Neural cell (in vitro differentiated cells): ENCODE measurements at regions not wholly inside any gene's neighbourhood (a gene's known extent, or its start where the extent isn't known, plus 50 kb on each side); places are given as distances from the start of the nearest gene placed in this dataset.

Experiments
- H2AFZ ChIP-seq: fragments of 200-600, 300-800 bp; sonication (generic), shearing (Covaris generic); 2 replicates; pipeline ENCODE4 v1.6.0; 2014; ENCODE audit warnings: low read depth, mild to moderate bottlenecking, antibody characterized with exemption, low read length, moderate library complexity
- H3F3A ChIP-seq: fragments of 200-600 bp; shearing (Covaris generic); 2 replicates; pipeline ENCODE4 v1.6.1; 2016; ENCODE audit warnings: mild to moderate bottlenecking, moderate library complexity, mixed read lengths, antibody characterized with exemption, low read length; ENCODE audit not compliant: insufficient read depth, poor library complexity, severe bottlenecking
- H3K27ac ChIP-seq: fragments of 200-600, 300-800 bp; sonication (generic), shearing (Covaris generic); 2 replicates; pipeline ENCODE4 v1.5.1; 2014; ENCODE audit warnings: mild to moderate bottlenecking, low read length, moderate library complexity
- H3K27me3 ChIP-seq: fragments of 300-800, 200-600 bp; sonication (generic), shearing (Covaris generic); 2 replicates; pipeline ENCODE4 v1.6.0; 2014; ENCODE audit warnings: mild to moderate bottlenecking, low read depth, low read length, moderate library complexity; ENCODE audit not compliant: insufficient read depth
- H3K36me3 ChIP-seq: fragments of 300-800, 200-600 bp; sonication (generic), shearing (Covaris generic); 2 replicates; pipeline ENCODE4 v1.5.1; 2014; ENCODE audit warnings: mild to moderate bottlenecking, antibody characterized with exemption, low read length, moderate library complexity; ENCODE audit not compliant: insufficient read depth
- H3K4me2 ChIP-seq: fragments of 300-800, 200-600 bp; sonication (generic), shearing (Covaris generic); 2 replicates; pipeline ENCODE4 v1.6.0; 2014; ENCODE audit warnings: mild to moderate bottlenecking, low read length
- H3K4me3 ChIP-seq: fragments of 300-800, 200-600 bp; sonication (generic), shearing (Covaris generic); 2 replicates; pipeline ENCODE4 v1.5.1; 2014; ENCODE audit warnings: mild to moderate bottlenecking, low read length, moderate library complexity
- H3K79me2 ChIP-seq: fragments of 200-600 bp; shearing (Covaris generic); replicated peaks from 2 replicates; pipeline ENCODE4 v1.6.0; 2014; ENCODE audit warnings: mild to moderate bottlenecking, low read length, moderate library complexity; ENCODE audit not compliant: insufficient read depth
- H3K9ac ChIP-seq: fragments of 300-800, 200-600 bp; sonication (generic), shearing (Covaris generic); 2 replicates; pipeline ENCODE4 v1.6.1; 2016; ENCODE audit warnings: mild to moderate bottlenecking, low read length, mixed read lengths
- H3K9me2 ChIP-seq: fragments of 200-600 bp; shearing (Covaris generic); 2 replicates; pipeline ENCODE4 v1.6.1; 2016; ENCODE audit warnings: mild to moderate bottlenecking, low read length, mixed read lengths; ENCODE audit not compliant: insufficient read depth
- H3K9me3 ChIP-seq: fragments of 200-600, 300-800 bp; sonication (generic), shearing (Covaris generic); 2 replicates; pipeline ENCODE4 v1.6.1; 2016; ENCODE audit warnings: mild to moderate bottlenecking, mixed run types, low read length, moderate library complexity, mixed read lengths
- H4K20me1 ChIP-seq: fragments of 200-600 bp; shearing (Covaris generic); 2 replicates; pipeline ENCODE4 v1.6.1; 2016; ENCODE audit warnings: mild to moderate bottlenecking, mixed run types; ENCODE audit not compliant: insufficient read depth
- EP300 ChIP-seq: fragments of 450-650 bp; conservative IDR thresholded peaks from 2 replicates; pipeline ENCODE4 v1.6.1; 2014; ENCODE audit warnings: antibody characterized with exemption, mild to moderate bottlenecking, moderate library complexity; ENCODE audit not compliant: poor library complexity, severe bottlenecking
- EZH2 ChIP-seq: fragments of 200-600, 300-800 bp; shearing (Covaris generic), sonication (generic); IDR thresholded peaks from 2 replicates; pipeline ENCODE4 v1.6.1; 2014; ENCODE audit warnings: antibody characterized with exemption, low read length, borderline replicate concordance, mild to moderate bottlenecking; ENCODE audit not compliant: insufficient read depth, poor library complexity, severe bottlenecking
- MXI1 ChIP-seq: fragments of 450-650 bp; conservative IDR thresholded peaks from 2 replicates; pipeline ENCODE4 v1.6.1; 2014; ENCODE audit warnings: antibody characterized with exemption, mild to moderate bottlenecking; ENCODE audit not compliant: poor library complexity, severe bottlenecking
- POLR2AphosphoS5 ChIP-seq: IDR thresholded peaks from 2 replicates; pipeline ENCODE4 v1.6.1; 2012
- RAD21 ChIP-seq: fragments of 450-650 bp; conservative IDR thresholded peaks from 2 replicates; pipeline ENCODE4 v1.6.1; 2014; ENCODE audit warnings: antibody characterized with exemption, mild to moderate bottlenecking, moderate library complexity
- SMC3 ChIP-seq: fragments of 450-650 bp; conservative IDR thresholded peaks from 2 replicates; pipeline ENCODE4 v1.6.1; 2014; ENCODE audit warnings: antibody characterized with exemption, mild to moderate bottlenecking, moderate library complexity; ENCODE audit not compliant: poor library complexity
- TAF1 ChIP-seq: IDR thresholded peaks from 2 replicates; pipeline ENCODE4 v1.6.1; 2012; ENCODE audit warnings: low read depth
- TF ChIP-seq, protein P1 (sequence below): fragments of 450-650 bp; IDR thresholded peaks from 2 replicates; pipeline ENCODE4 v1.5.1; 2014; ENCODE audit warnings: antibody characterized with exemption, mild to moderate bottlenecking, moderate library complexity; ENCODE audit not compliant: poor library complexity, severe bottlenecking
- TF ChIP-seq, protein P2 (sequence below): IDR thresholded peaks from 2 replicates; pipeline ENCODE4 v1.6.1; 2012; ENCODE audit warnings: borderline replicate concordance

DNA sequence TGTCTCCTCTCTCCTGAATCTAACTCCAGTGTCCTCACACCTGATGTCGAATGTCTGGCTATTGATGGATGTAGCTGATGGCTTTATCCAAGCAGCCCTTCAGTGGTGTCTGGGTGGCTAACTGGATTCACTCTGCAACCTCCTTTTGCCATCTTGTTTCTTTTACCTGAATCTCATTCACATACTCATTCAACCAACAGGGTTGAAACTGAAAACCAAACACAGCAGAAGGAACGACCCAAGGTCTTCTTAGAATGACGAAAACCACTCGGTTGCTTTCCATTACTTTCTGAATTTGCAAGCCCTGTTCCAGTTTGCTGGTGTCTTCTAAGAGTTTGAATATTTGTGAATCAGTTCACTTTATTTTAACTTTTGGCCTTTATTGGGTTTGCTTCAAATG is 424.3 kb upstream of the CXADR start:
- no peak overlapping the region for H3K27ac ChIP-seq
- TF ChIP-seq EZH2 (no peak), EP300 (no peak), SMC3 (no peak), RAD21 (no peak), POLR2AphosphoS5 (no peak), TAF1 (no peak), MXI1 (no peak)
- TF ChIP-seq, protein P1, sequence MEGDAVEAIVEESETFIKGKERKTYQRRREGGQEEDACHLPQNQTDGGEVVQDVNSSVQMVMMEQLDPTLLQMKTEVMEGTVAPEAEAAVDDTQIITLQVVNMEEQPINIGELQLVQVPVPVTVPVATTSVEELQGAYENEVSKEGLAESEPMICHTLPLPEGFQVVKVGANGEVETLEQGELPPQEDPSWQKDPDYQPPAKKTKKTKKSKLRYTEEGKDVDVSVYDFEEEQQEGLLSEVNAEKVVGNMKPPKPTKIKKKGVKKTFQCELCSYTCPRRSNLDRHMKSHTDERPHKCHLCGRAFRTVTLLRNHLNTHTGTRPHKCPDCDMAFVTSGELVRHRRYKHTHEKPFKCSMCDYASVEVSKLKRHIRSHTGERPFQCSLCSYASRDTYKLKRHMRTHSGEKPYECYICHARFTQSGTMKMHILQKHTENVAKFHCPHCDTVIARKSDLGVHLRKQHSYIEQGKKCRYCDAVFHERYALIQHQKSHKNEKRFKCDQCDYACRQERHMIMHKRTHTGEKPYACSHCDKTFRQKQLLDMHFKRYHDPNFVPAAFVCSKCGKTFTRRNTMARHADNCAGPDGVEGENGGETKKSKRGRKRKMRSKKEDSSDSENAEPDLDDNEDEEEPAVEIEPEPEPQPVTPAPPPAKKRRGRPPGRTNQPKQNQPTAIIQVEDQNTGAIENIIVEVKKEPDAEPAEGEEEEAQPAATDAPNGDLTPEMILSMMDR = no peak
- TF ChIP-seq, protein P2, sequence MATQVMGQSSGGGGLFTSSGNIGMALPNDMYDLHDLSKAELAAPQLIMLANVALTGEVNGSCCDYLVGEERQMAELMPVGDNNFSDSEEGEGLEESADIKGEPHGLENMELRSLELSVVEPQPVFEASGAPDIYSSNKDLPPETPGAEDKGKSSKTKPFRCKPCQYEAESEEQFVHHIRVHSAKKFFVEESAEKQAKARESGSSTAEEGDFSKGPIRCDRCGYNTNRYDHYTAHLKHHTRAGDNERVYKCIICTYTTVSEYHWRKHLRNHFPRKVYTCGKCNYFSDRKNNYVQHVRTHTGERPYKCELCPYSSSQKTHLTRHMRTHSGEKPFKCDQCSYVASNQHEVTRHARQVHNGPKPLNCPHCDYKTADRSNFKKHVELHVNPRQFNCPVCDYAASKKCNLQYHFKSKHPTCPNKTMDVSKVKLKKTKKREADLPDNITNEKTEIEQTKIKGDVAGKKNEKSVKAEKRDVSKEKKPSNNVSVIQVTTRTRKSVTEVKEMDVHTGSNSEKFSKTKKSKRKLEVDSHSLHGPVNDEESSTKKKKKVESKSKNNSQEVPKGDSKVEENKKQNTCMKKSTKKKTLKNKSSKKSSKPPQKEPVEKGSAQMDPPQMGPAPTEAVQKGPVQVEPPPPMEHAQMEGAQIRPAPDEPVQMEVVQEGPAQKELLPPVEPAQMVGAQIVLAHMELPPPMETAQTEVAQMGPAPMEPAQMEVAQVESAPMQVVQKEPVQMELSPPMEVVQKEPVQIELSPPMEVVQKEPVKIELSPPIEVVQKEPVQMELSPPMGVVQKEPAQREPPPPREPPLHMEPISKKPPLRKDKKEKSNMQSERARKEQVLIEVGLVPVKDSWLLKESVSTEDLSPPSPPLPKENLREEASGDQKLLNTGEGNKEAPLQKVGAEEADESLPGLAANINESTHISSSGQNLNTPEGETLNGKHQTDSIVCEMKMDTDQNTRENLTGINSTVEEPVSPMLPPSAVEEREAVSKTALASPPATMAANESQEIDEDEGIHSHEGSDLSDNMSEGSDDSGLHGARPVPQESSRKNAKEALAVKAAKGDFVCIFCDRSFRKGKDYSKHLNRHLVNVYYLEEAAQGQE = no peak

DNA sequence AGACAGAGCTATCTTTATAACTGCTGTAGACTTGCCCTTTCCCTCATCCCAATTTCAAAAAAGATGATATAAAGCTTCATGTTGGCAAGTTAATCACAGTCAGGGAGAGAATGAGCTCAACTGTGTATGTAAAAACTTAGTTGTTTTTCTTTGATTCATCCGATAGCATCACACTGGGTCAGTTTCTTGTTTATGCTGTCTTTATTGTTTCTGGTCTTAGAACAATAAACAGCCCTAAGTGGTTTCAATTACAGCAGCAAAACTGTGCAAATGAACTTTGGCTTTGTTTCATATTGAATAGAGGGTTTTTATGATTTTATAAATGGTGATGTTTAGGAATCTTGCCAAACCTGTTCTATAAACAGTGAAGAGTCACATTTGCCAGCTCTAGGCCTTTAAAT is 423.8 kb upstream of the CXADR start:
- TF ChIP-seq EZH2 (no peak), EP300 (no peak), MXI1 (no peak), SMC3 (no peak)
- H3K4me3 ChIP-seq = no peak overlapping the region
- no peak overlapping the region for H3K9ac ChIP-seq
- no peaks in the 10 kb centered on the region for H3K27me3 ChIP-seq
- no peaks in the 10 kb centered on the region for H3F3A ChIP-seq
- no peaks in the 10 kb centered on the region for H3K36me3 ChIP-seq
- H3K9me3 ChIP-seq = no peaks in the 10 kb centered on the region
- no peaks in the 10 kb centered on the region for H4K20me1 ChIP-seq
- H3K4me2 ChIP-seq = no peak overlapping the region
- no peaks in the 10 kb centered on the region for H3K9me2 ChIP-seq
- no peaks in the 10 kb centered on the region for H3K79me2 ChIP-seq
- H2AFZ ChIP-seq = no peak overlapping the region
- no peak overlapping the region for H3K27ac ChIP-seq

More for the DNA sequence above, 424.3 kb upstream of the CXADR start:
- no peaks in the 10 kb centered on the region for H3K36me3 ChIP-seq
- no peaks in the 10 kb centered on the region for H3K9me3 ChIP-seq
- H3K4me3 ChIP-seq = no peak overlapping the region
- H3K27me3 ChIP-seq = no peaks in the 10 kb centered on the region
- H3K79me2 ChIP-seq = no peaks in the 10 kb centered on the region
- H3K9me2 ChIP-seq = no peaks in the 10 kb centered on the region
- no peaks in the 10 kb centered on the region for H4K20me1 ChIP-seq
- H3F3A ChIP-seq = no peaks in the 10 kb centered on the region
- H2AFZ ChIP-seq = no peak overlapping the region
- H3K9ac ChIP-seq = no peak overlapping the region
- no peak overlapping the region for H3K4me2 ChIP-seq

- Histone ChIP-seq H4K20me1 (no peaks in the 10 kb centered on the region), H3K4me2 (no peak overlapping the region), H3K27ac (no peak overlapping the region), H3F3A (no peaks in the 10 kb centered on the region), H2AFZ (no peak overlapping the region), H3K9ac (no peak overlapping the region), H3K27me3 (no peaks in the 10 kb centered on the region), H3K9me3 (no peaks in the 10 kb centered on the region), H3K9me2 (no peaks in the 10 kb centered on the region), H3K36me3 (no peaks in the 10 kb centered on the region), H3K4me3 (no peak overlapping the region), H3K79me2 (no peaks in the 10 kb centered on the region)
- TF ChIP-seq POLR2AphosphoS5 = no peak
- no peak for TF ChIP-seq MXI1
Observed at GRCh38 chr21:17101696-17102095, 411.1 kb upstream of the CXADR start.
